ENCODE measurements at regions not wholly inside any gene's neighbourhood (a gene's known extent, or its start where the extent isn't known, plus 50 kb on each side); places are given as distances from the start of the nearest gene placed in this dataset.

GRCh38 chr1:221166559-221167318 lies 287.5 kb downstream of the HLX start:
- no peak for TF ChIP-seq CTCF (conservative IDR thresholded peaks at IDR 0.05; ENCODE audit: low read length)
- no peak for TF ChIP-seq EZH2phosphoT487 (IDR thresholded peaks at IDR 0.05; ENCODE audit: borderline replicate concordance, low read depth, low read length)
